K562 (cell line): ENCODE measurements at regions not wholly inside any gene's neighbourhood (a gene's known extent, or its start where the extent isn't known, plus 50 kb on each side); places are given as distances from the start of the nearest gene placed in this dataset.

Experiments
- ATAC-seq: fragments of 200-7000 bp; cut with Tn5 transposase; 3 replicates; pipeline ENCODE4 v1.9.1; 2020; ENCODE audit warnings: moderate library complexity
- BruUV-seq: library from RNA; stranded (reverse); fragments of 400-500 nt; replicated peaks from 2 replicates; lab custom pipeline; 2021; lab: Mats Ljungman, UMichigan
- CTCF ChIA-PET: fragments of 300-600 bp; formaldehyde crosslinking; extraction: SDS; loops from one replicate; lab custom pipeline; 2021; ENCODE audit warnings: low intra/inter-chr PET ratio; lab: Yijun Ruan, JAX
- POLR2A ChIA-PET: fragments of 300-600, 350-650 bp; sonication (Branson Sonifier 250); formaldehyde crosslinking; extraction: SDS; loops from one replicate; lab custom pipeline; 2021; ENCODE audit warnings: antibody characterized with exemption, inconsistent platforms; lab: Yijun Ruan, JAX
- DNase-seq, 4 experiments: peaks; one replicate each; pipeline versions ENCODE4 v3.0.0 to v3.0.0-alpha.2; 2011 to 2018; ENCODE audit warnings: low spot score in 3 of 4, mixed read lengths in 3 of 4; ENCODE audit errors: extremely low read depth in 1 of 4
- FAIRE-seq: peaks from 2 replicates; lab custom pipeline; 2011; peaks lifted over from hg19 to GRCh38; lab: Jason Lieb, UNC
- H2AFZ ChIP-seq: 2 replicates; pipeline ENCODE4 v1.6.0; 2011; ENCODE audit warnings: low read depth, low read length, control low read depth, inconsistent platforms
- H3K27ac ChIP-seq: fragments of 200-600 bp; 3 replicates; pipeline ENCODE4 v1.8.0; 2011; ENCODE audit warnings: low read depth, mild to moderate bottlenecking, control low read depth, inconsistent platforms, low read length, moderate library complexity, mixed read lengths; ENCODE audit errors: extremely low read depth
- H3K27me3 ChIP-seq, 2 experiments: fragments of 300-600 bp in 1 of 2; 2 replicates in 1 of 2; 3 replicates in 1 of 2; pipeline versions ENCODE4 v1.6.0 to v1.8.0; 2011; ENCODE audit warnings: inconsistent platforms in 2 of 2, low read length in 2 of 2, mild to moderate bottlenecking in 1 of 2, mixed read lengths in 1 of 2, moderate library complexity in 1 of 2; ENCODE audit not compliant: control insufficient read depth in 2 of 2, insufficient read depth in 2 of 2
- H3K36me3 ChIP-seq: fragments of 300-600 bp; 3 replicates; pipeline ENCODE4 v1.8.0; 2011; ENCODE audit warnings: mild to moderate bottlenecking, low read length, inconsistent platforms; ENCODE audit not compliant: control insufficient read depth, insufficient read depth
- H3K4me1 ChIP-seq, 2 experiments: fragments of 200-600 bp in 1 of 2; replicated peaks in 1 of 2; 2 replicates in 1 of 2; 3 replicates in 1 of 2; pipeline versions ENCODE4 v1.5.1 to v1.8.0; 2011; ENCODE audit warnings: inconsistent platforms in 2 of 2, low read length in 2 of 2, mild to moderate bottlenecking in 1 of 2, mixed read lengths in 1 of 2, moderate library complexity in 1 of 2; ENCODE audit not compliant: control insufficient read depth in 2 of 2, insufficient read depth in 2 of 2
- H3K4me2 ChIP-seq: 2 replicates; pipeline ENCODE4 v1.6.1; 2011; ENCODE audit warnings: low read length, control low read depth, inconsistent platforms, mixed read lengths; ENCODE audit not compliant: insufficient read depth
- H3K4me3 ChIP-seq: fragments of 200-600 bp; sonication (generic), shearing (Covaris generic); 2 replicates; pipeline ENCODE4 v1.5.1; 2016; ENCODE audit warnings: control low read depth, inconsistent platforms
- H3K79me2 ChIP-seq: fragments of 200-600 bp; 3 replicates; pipeline ENCODE4 v1.8.0; 2011; ENCODE audit warnings: low read length, inconsistent platforms; ENCODE audit not compliant: control insufficient read depth, insufficient read depth
- H3K9ac ChIP-seq, 2 experiments: 2 replicates each; pipeline versions ENCODE4 v1.6.0 to v1.6.1; 2011; ENCODE audit warnings: low read depth in 2 of 2, low read length in 2 of 2, control low read depth in 1 of 2, inconsistent platforms in 1 of 2, mild to moderate bottlenecking in 1 of 2, mixed read lengths in 1 of 2; ENCODE audit not compliant: insufficient read depth in 1 of 2
- H3K9me1 ChIP-seq: one replicate; pipeline ENCODE4 v1.6.0; 2011; ENCODE audit warnings: inconsistent platforms, mild to moderate bottlenecking, low read length, moderate library complexity; ENCODE audit not compliant: control insufficient read depth, insufficient read depth
- H3K9me3 ChIP-seq: replicated peaks from 2 replicates; pipeline ENCODE4 v1.5.1; 2011; ENCODE audit warnings: low read depth, low read length, inconsistent platforms; ENCODE audit not compliant: control insufficient read depth, insufficient read depth
- H4K20me1 ChIP-seq: replicated peaks from 2 replicates; pipeline ENCODE4 v1.6.1; 2011; ENCODE audit warnings: low read length, inconsistent platforms, mixed read lengths; ENCODE audit not compliant: control insufficient read depth, insufficient read depth
- DMBX1 ChIP-seq: fragments of 250-450 bp; sonication (Bioruptor Pico); IDR thresholded peaks from 2 replicates; pipeline ENCODE4 v1.8.0; 2022; ENCODE audit warnings: inconsistent platforms, mild to moderate bottlenecking, moderate library complexity, borderline replicate concordance
- KAT8 ChIP-seq: fragments of 450-650 bp; IDR thresholded peaks from 2 replicates; pipeline ENCODE4 v1.6.1; 2016; ENCODE audit warnings: low read depth, mild to moderate bottlenecking
- NFATC3 ChIP-seq: fragments of 450-650 bp; IDR thresholded peaks from 2 replicates; pipeline ENCODE4 v1.6.1; 2017; ENCODE audit warnings: mild to moderate bottlenecking
- PHF21A ChIP-seq: fragments of 450-650 bp; IDR thresholded peaks from 2 replicates; pipeline ENCODE4 v1.6.1; 2017; ENCODE audit warnings: low read depth, borderline replicate concordance
- POLR3G ChIP-seq: IDR thresholded peaks from 2 replicates; pipeline ENCODE4 v1.6.1; 2011; ENCODE audit not compliant: insufficient read length, insufficient replicate concordance; ENCODE audit errors: extremely low read depth
- SMAD2 ChIP-seq: fragments of 150-350 bp; IDR thresholded peaks from 2 replicates; pipeline ENCODE4 v1.6.1; 2014; ENCODE audit warnings: low read depth, mild to moderate bottlenecking, low read length
- SRSF3 ChIP-seq: fragments of 200-400 bp; formaldehyde crosslinking; IDR thresholded peaks from 2 replicates; pipeline ENCODE4 v1.6.1; 2016; ENCODE audit warnings: mild to moderate bottlenecking, low read length, moderate library complexity; ENCODE audit not compliant: insufficient read depth
- TCF7L2 ChIP-seq: fragments of 150-350 bp; IDR thresholded peaks from 2 replicates; pipeline ENCODE4 v1.6.1; 2016; ENCODE audit warnings: low read depth, mild to moderate bottlenecking, low read length, moderate library complexity
- THRB ChIP-seq: fragments of 450-650 bp; formaldehyde crosslinking; conservative IDR thresholded peaks from 2 replicates; pipeline ENCODE4 v1.4.0; 2022; ENCODE audit warnings: mild to moderate bottlenecking, missing genetic modification characterization
- ZFP36 ChIP-seq: fragments of 150-350 bp; IDR thresholded peaks from 2 replicates; pipeline ENCODE4 v1.6.1; 2018; ENCODE audit warnings: low read length, low read depth; ENCODE audit not compliant: partially characterized antibody
- ZNF174 ChIP-seq: fragments of 250-450 bp; sonication (Bioruptor Pico); IDR thresholded peaks from 2 replicates; pipeline ENCODE4 v1.4.0; 2020; ENCODE audit warnings: mild to moderate bottlenecking
- ZNF282 ChIP-seq: sonication (generic); formaldehyde crosslinking; IDR thresholded peaks from 2 replicates; pipeline ENCODE4 v1.8.1; 2023; ENCODE audit warnings: missing genetic modification reagents
- ZNF507 ChIP-seq: conservative IDR thresholded peaks from 2 replicates; pipeline ENCODE4 v1.6.1; 2017; ENCODE audit warnings: missing genetic modification characterization, missing compliant biosample characterization
- WGBS: fragments of 100-300 bp; shearing (Covaris generic); methylation state at CpG from one replicate; pipeline ENCODE4 v1.1.6; 2016; ENCODE audit warnings: low coverage, mixed read lengths; ENCODE audit not compliant: insufficient coverage; ENCODE audit errors: missing lambda C conversion rate; 5-methylcytosine and 5-hydroxymethylcytosine counted together
- in situ Hi-C: fragments of 300-500 bp; cut with MboI; formaldehyde crosslinking; loops from 4 replicates; pipeline ENCODE4 v1.15.0; 2018; ENCODE audit warnings: inconsistent platforms, mixed read lengths
- intact Hi-C: fragments of 100-400 bp; cut with micrococcal nuclease; formaldehyde crosslinking; loops from 2 replicates; pipeline ENCODE4 v1.14.2; 2022
- TF ChIP-seq, protein P1 (sequence below): fragments of 450-650 bp; IDR thresholded peaks from 2 replicates; pipeline ENCODE4 v1.6.1; 2017; ENCODE audit warnings: mild to moderate bottlenecking, moderate library complexity

DNA sequence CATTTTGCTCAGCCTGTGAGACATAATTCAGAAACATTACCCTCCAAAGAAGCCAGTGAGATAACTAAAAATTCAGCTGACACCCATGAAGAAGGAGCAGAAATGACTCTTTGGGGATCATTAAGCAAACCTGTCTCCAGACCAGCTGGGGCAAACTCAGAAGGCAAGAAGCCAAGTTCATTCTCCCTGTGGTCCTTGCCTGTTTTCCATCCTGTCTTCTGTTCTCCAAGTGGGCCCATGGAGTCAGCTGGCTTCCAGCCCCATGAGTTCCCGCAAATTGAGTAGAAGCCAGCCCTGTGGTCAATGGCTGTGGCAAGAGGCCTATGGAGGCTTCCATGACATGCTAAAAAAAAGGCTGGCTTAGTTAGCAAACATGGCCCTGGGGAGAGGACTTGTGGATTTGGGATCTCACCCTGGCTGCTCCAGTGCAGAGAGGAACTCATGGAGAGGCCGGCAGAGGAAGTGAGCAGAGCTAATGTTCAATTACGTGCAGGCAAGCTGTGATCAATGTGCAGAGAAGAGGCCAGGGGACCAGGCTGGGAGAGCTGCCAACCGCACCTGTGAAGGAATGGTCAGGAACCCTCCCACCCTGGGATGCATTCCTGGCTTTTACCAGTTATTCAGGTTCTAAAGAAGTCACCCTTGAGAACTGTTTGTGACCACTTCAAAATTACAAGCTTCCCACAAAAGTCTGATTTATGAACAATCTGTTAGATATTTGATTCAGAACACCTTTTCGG lies 229.1 kb downstream of the TSHZ3 start:
- in situ Hi-C loops (no loop called here), intact Hi-C loops (no loop called here)
- ChIA-PET POLR2A (interaction anchor here (1.3 kb wide), 1 partner anchor 9 kb away, joined by 5 read pairs; no protein-coding TSS in a partner anchor), CTCF (no interaction called here)
- no peak overlapping the region for H3K4me3 ChIP-seq
- ATAC-seq (no peak), FAIRE-seq (no peak), DNase-seq (no peak)
- BruUV-seq = no TSS peak
- no peaks in the 10 kb centered on the region; a peak in 1 of 5 replicates for H3K27me3 ChIP-seq
- 0% methylated on average over 5 of the region's 5 CpGs for WGBS
- no peak for TF ChIP-seq ZNF507 (tag)
- TF ChIP-seq TCF7L2 = no peak
- TF ChIP-seq SMAD2 = no peak
- H3K27ac ChIP-seq = no peak overlapping the region
- H2AFZ ChIP-seq = no peak overlapping the region
- no peaks in the 10 kb centered on the region for H4K20me1 ChIP-seq
- no peaks in the 10 kb centered on the region for H3K9me3 ChIP-seq
- H3K4me1 ChIP-seq = no peaks in the 10 kb centered on the region
- no peaks in the 10 kb centered on the region for H3K36me3 ChIP-seq
- no peak overlapping the region for H3K9ac ChIP-seq
- no peaks in the 10 kb centered on the region for H3K9me1 ChIP-seq
- H3K4me2 ChIP-seq = no peak overlapping the region
- H3K79me2 ChIP-seq = no peaks in the 10 kb centered on the region

GRCh38 chr19:31118986-31119385 lies 230.2 kb downstream of the TSHZ3 start:
- Histone ChIP-seq H4K20me1 (no peaks in the 10 kb centered on the region), H3K9me3 (no peaks in the 10 kb centered on the region), H3K4me3 (no peak overlapping the region), H3K27ac (no peak overlapping the region), H3K9ac (no peak overlapping the region), H3K9me1 (no peaks in the 10 kb centered on the region), H2AFZ (no peak overlapping the region), H3K36me3 (no peaks in the 10 kb centered on the region), H3K27me3 (no peaks in the 10 kb centered on the region; a peak in 1 of 5 replicates), H3K79me2 (no peaks in the 10 kb centered on the region), H3K4me2 (no peak overlapping the region), H3K4me1 (no peaks in the 10 kb centered on the region)
- ATAC-seq (no peak), DNase-seq (no peak), FAIRE-seq (no peak)
- WGBS = 0% methylated on average over 3 of the region's 4 CpGs
- ChIA-PET POLR2A (no interaction called here), CTCF (no interaction called here)
- intact Hi-C loops (no loop called here), in situ Hi-C loops (no loop called here)
- BruUV-seq = no TSS peak
- no peak for TF ChIP-seq DMBX1
- no peak for TF ChIP-seq ZNF282
- no peak for TF ChIP-seq ZFP36
- TF ChIP-seq NFATC3 = no peak
- TF ChIP-seq ZNF174 (CRISPR knock-in tag) = no peak
- no peak for TF ChIP-seq PHF21A
- TF ChIP-seq POLR3G = no peak
- no peak for TF ChIP-seq THRB (CRISPR knock-in tag)
- TF ChIP-seq, protein P1, sequence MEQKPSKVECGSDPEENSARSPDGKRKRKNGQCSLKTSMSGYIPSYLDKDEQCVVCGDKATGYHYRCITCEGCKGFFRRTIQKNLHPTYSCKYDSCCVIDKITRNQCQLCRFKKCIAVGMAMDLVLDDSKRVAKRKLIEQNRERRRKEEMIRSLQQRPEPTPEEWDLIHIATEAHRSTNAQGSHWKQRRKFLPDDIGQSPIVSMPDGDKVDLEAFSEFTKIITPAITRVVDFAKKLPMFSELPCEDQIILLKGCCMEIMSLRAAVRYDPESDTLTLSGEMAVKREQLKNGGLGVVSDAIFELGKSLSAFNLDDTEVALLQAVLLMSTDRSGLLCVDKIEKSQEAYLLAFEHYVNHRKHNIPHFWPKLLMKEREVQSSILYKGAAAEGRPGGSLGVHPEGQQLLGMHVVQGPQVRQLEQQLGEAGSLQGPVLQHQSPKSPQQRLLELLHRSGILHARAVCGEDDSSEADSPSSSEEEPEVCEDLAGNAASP = no peak
- no peak for TF ChIP-seq KAT8
- no peak for TF ChIP-seq SRSF3
